Endothelial cell of umbilical vein (primary cell): ENCODE measurements at regions not wholly inside any gene's neighbourhood (a gene's known extent, or its start where the extent isn't known, plus 50 kb on each side); places are given as distances from the start of the nearest gene placed in this dataset.

Source experiments
- BruUV-seq: library from RNA; stranded (reverse); fragments of 400-500 nt; replicated peaks from 2 replicates; lab custom pipeline; 2021; lab: Mats Ljungman, UMichigan
- CTCF ChIA-PET: fragments of 300-600, 350-600 bp; sonication (Branson Sonifier 250); formaldehyde crosslinking; loops from one replicate; lab custom pipeline; 2021; ENCODE audit warnings: antibody characterized with exemption, inconsistent platforms; lab: Charles Lee
- POLR2A ChIA-PET: fragments of 300-600, 350-600 bp; sonication (Branson Sonifier 250); formaldehyde crosslinking; loops from one replicate; lab custom pipeline; 2021; ENCODE audit warnings: antibody characterized with exemption, inconsistent platforms; lab: Charles Lee
- DNase-seq: peaks from one replicate; pipeline ENCODE4 v3.0.0-alpha.2; 2011; ENCODE audit warnings: low read depth, low spot score
- FAIRE-seq: peaks from 2 replicates; lab custom pipeline; 2011; peaks lifted over from hg19 to GRCh38; lab: Jason Lieb, UNC
- H2AFZ ChIP-seq: 2 replicates; pipeline ENCODE4 v1.6.0; 2012; ENCODE audit warnings: low read depth, low read length, control low read depth, inconsistent platforms
- H3K27ac ChIP-seq: 2 replicates; pipeline ENCODE4 v1.5.1; 2011; ENCODE audit warnings: low read depth, mild to moderate bottlenecking, control low read depth, low read length, moderate library complexity; ENCODE audit not compliant: insufficient read depth
- H3K27me3 ChIP-seq, 2 experiments: 2 replicates each; pipeline versions ENCODE4 v1.6.0 to v1.6.1; 2011; ENCODE audit warnings: low read length in 2 of 2, mixed read lengths in 1 of 2; ENCODE audit not compliant: control insufficient read depth in 2 of 2, insufficient read depth in 2 of 2
- H3K36me3 ChIP-seq, 2 experiments: 2 replicates in 1 of 2; 3 replicates in 1 of 2; pipeline ENCODE4 v1.5.1; 2011; ENCODE audit warnings: low read length in 2 of 2, mild to moderate bottlenecking in 1 of 2, moderate library complexity in 1 of 2; ENCODE audit not compliant: control insufficient read depth in 2 of 2, insufficient read depth in 2 of 2; ENCODE audit errors: extremely low read depth in 1 of 2
- H3K4me1 ChIP-seq: 3 replicates; pipeline ENCODE4 v1.5.1; 2011; ENCODE audit warnings: mild to moderate bottlenecking, low read length; ENCODE audit not compliant: control insufficient read depth, insufficient read depth; ENCODE audit errors: extremely low read depth
- H3K4me2 ChIP-seq: 2 replicates; pipeline ENCODE4 v1.6.1; 2011; ENCODE audit warnings: low read length, control low read depth, mixed read lengths; ENCODE audit not compliant: insufficient read depth
- H3K4me3 ChIP-seq, 3 experiments: fragments of 200-600 bp in 1 of 3; sonication (generic), shearing (Covaris generic) in 1 of 3; replicated peaks in 1 of 3; 2 replicates each; pipeline ENCODE4 v1.5.1; 2011 to 2016; ENCODE audit warnings: control low read depth in 3 of 3, low read length in 3 of 3, mild to moderate bottlenecking in 2 of 3, inconsistent platforms in 1 of 3, low read depth in 1 of 3, moderate library complexity in 1 of 3; ENCODE audit not compliant: insufficient read depth in 1 of 3
- H3K79me2 ChIP-seq: 2 replicates; pipeline ENCODE4 v1.6.0; 2012; ENCODE audit warnings: low read length, inconsistent platforms; ENCODE audit not compliant: control insufficient read depth, insufficient read depth
- H3K9ac ChIP-seq: replicated peaks from 2 replicates; pipeline ENCODE3; 2011; ENCODE audit warnings: low read length, control low read depth; ENCODE audit not compliant: insufficient read depth; ENCODE audit errors: extremely low read depth
- H3K9me1 ChIP-seq: replicated peaks from 3 replicates; pipeline ENCODE4 v1.6.0; 2011; ENCODE audit warnings: mild to moderate bottlenecking, low read length; ENCODE audit not compliant: control insufficient read depth, insufficient read depth; ENCODE audit errors: extremely low read depth
- H3K9me3 ChIP-seq: replicated peaks from 2 replicates; pipeline ENCODE4 v1.5.1; 2012; ENCODE audit warnings: low read length, inconsistent platforms; ENCODE audit not compliant: control insufficient read depth, insufficient read depth
- H4K20me1 ChIP-seq: replicated peaks from 2 replicates; pipeline ENCODE3; 2011; ENCODE audit warnings: mild to moderate bottlenecking, low read length; ENCODE audit not compliant: control insufficient read depth, insufficient read depth; ENCODE audit errors: extremely low read depth
- CTCF ChIP-seq, 2 donors: IDR thresholded peaks; 1 replicate in 1 of 2; 2 replicates in 1 of 2; pipeline ENCODE4 v1.5.1; 2011; ENCODE audit warnings: low read length in 2 of 2, mild to moderate bottlenecking in 2 of 2, moderate library complexity in 2 of 2, control low read depth in 1 of 2, inconsistent platforms in 1 of 2, low read depth in 1 of 2; ENCODE audit not compliant: insufficient read depth in 1 of 2; ENCODE audit errors: extremely low read depth in 1 of 2
- EZH2 ChIP-seq: IDR thresholded peaks from 2 replicates; pipeline ENCODE4 v1.6.1; 2012; ENCODE audit warnings: borderline replicate concordance, low read depth, mild to moderate bottlenecking, moderate library complexity, low read length, inconsistent platforms; ENCODE audit not compliant: severe bottlenecking
- FOS ChIP-seq: IDR thresholded peaks from 2 replicates; pipeline ENCODE4 v1.6.1; 2011; ENCODE audit warnings: mild to moderate bottlenecking, low read length, moderate library complexity, borderline replicate concordance; ENCODE audit not compliant: insufficient read depth
- GATA2 ChIP-seq: IDR thresholded peaks from 2 replicates; pipeline ENCODE4 v1.7.0; 2011; ENCODE audit warnings: low read depth, mild to moderate bottlenecking, moderate library complexity, mixed read lengths, low read length; ENCODE audit not compliant: insufficient read length, insufficient read depth
- JUN ChIP-seq: IDR thresholded peaks from 2 replicates; pipeline ENCODE4 v1.6.1; 2011; ENCODE audit warnings: borderline replicate concordance, low read depth; ENCODE audit not compliant: insufficient read length, insufficient read depth
- MAX ChIP-seq: IDR thresholded peaks from 2 replicates; pipeline ENCODE4 v1.6.1; 2011; ENCODE audit not compliant: insufficient read depth, insufficient read length
- MYC ChIP-seq: IDR thresholded peaks from one replicate; pipeline ENCODE4 v1.6.1; 2011; ENCODE audit warnings: mild to moderate bottlenecking, low read depth, low read length
- POLR2A ChIP-seq: IDR thresholded peaks from 2 replicates; pipeline ENCODE4 v1.6.1; 2012; ENCODE audit warnings: low read depth, mild to moderate bottlenecking, control low read depth, low read length
- POLR2AphosphoS5 ChIP-seq: IDR thresholded peaks from 2 replicates; pipeline ENCODE4 v1.6.1; 2012; ENCODE audit warnings: low read depth, mild to moderate bottlenecking, control low read depth, low read length, moderate library complexity; ENCODE audit not compliant: insufficient read depth
- dilution Hi-C: fragments of 300-500 bp; cut with MboI; formaldehyde crosslinking; loops from one replicate; pipeline ENCODE4 v1.15.0; 2019; ENCODE audit warnings: low sequenced_read_pairs; ENCODE audit not compliant: extremely low pct_ligation_motif_present
- intact Hi-C: fragments of 100-400 bp; cut with micrococcal nuclease; formaldehyde crosslinking; loops from one replicate; pipeline ENCODE4 v1.10.0; 2022

GRCh38 chrX:43005561-43005960 lies 227.6 kb upstream of the PPP1R2C start:
- FAIRE-seq (no peak), DNase-seq (no peak)
- BruUV-seq: no TSS peak
- H3K27ac ChIP-seq: no peak overlapping the region
- no peak overlapping the region for H3K4me3 ChIP-seq
- H3K4me1 ChIP-seq: no peaks in the 10 kb centered on the region
- H4K20me1 ChIP-seq: no peaks in the 10 kb centered on the region
- dilution Hi-C loops (no loop called here), intact Hi-C loops (no loop called here)
- no peak for TF ChIP-seq GATA2
- TF ChIP-seq MAX: no peak
- TF ChIP-seq FOS: no peak
- no peak for TF ChIP-seq MYC
- TF ChIP-seq CTCF (IDR thresholded peaks at IDR 0.05; ENCODE audit: extremely low read depth in 1 of 2, insufficient read depth in 1 of 2, low read depth in 1 of 2, low read length in 2 of 2): no peak
- TF ChIP-seq POLR2AphosphoS5: no peak
- no peak for TF ChIP-seq EZH2
- TF ChIP-seq JUN: no peak
- TF ChIP-seq POLR2A: no peak
- H3K36me3 ChIP-seq: no peaks in the 10 kb centered on the region
- no peaks in the 10 kb centered on the region for H3K9me3 ChIP-seq
- H2AFZ ChIP-seq: no peak overlapping the region
- no peaks in the 10 kb centered on the region for H3K79me2 ChIP-seq
- no peak overlapping the region for H3K4me2 ChIP-seq
- H3K9ac ChIP-seq: no peak overlapping the region
- H3K27me3 ChIP-seq: no peaks in the 10 kb centered on the region
- no peaks in the 10 kb centered on the region for H3K9me1 ChIP-seq
- ChIA-PET CTCF (no interaction called here), POLR2A (no interaction called here)
